GM12878 (cell line): ENCODE measurements at regions not wholly inside any gene's neighbourhood (a gene's known extent, or its start where the extent isn't known, plus 50 kb on each side); places are given as distances from the start of the nearest gene placed in this dataset.

Experiments used
- MYC ChIP-seq: IDR thresholded peaks from 2 replicates; pipeline ENCODE4 v1.6.1; 2011; ENCODE audit warnings: mild to moderate bottlenecking, low read length, moderate library complexity, inconsistent platforms; ENCODE audit not compliant: insufficient read depth, insufficient replicate concordance, insufficient read length, severe bottlenecking
- POLR2A ChIP-seq: IDR thresholded peaks from 2 replicates; pipeline ENCODE4 v1.6.1; 2011; ENCODE audit warnings: low read depth, mild to moderate bottlenecking, low read length
- REST ChIP-seq: IDR thresholded peaks from 2 replicates; pipeline ENCODE4 v1.6.1; 2012; ENCODE audit warnings: mild to moderate bottlenecking, low read depth, low read length
- SIX5 ChIP-seq: IDR thresholded peaks from 2 replicates; pipeline ENCODE4 v1.6.1; 2011; ENCODE audit warnings: mild to moderate bottlenecking, low read depth, low read length, moderate library complexity; ENCODE audit not compliant: severe bottlenecking
- TF ChIP-seq, protein P1 (sequence below): IDR thresholded peaks from 2 replicates; pipeline ENCODE4 v1.6.1; 2011; ENCODE audit warnings: mild to moderate bottlenecking, low read depth, low read length, moderate library complexity; ENCODE audit not compliant: insufficient replicate concordance
- TF ChIP-seq, protein P2 (sequence below), 3 experiments: IDR thresholded peaks in 2 of 3; conservative IDR thresholded peaks in 1 of 3; 2 replicates each; pipeline ENCODE4 v1.5.1; 2011; ENCODE audit warnings: low read depth in 3 of 3, low read length in 3 of 3, mild to moderate bottlenecking in 3 of 3, control low read depth in 2 of 3, moderate library complexity in 2 of 3, inconsistent platforms in 1 of 3, mixed read lengths in 1 of 3; ENCODE audit not compliant: control insufficient read depth in 2 of 3, insufficient read depth in 1 of 3; ENCODE audit errors: extremely low read depth in 1 of 3

- TF ChIP-seq SIX5 (no peak), POLR2A (no peak), MYC (no peak), REST (no peak)
- TF ChIP-seq, protein P1, sequence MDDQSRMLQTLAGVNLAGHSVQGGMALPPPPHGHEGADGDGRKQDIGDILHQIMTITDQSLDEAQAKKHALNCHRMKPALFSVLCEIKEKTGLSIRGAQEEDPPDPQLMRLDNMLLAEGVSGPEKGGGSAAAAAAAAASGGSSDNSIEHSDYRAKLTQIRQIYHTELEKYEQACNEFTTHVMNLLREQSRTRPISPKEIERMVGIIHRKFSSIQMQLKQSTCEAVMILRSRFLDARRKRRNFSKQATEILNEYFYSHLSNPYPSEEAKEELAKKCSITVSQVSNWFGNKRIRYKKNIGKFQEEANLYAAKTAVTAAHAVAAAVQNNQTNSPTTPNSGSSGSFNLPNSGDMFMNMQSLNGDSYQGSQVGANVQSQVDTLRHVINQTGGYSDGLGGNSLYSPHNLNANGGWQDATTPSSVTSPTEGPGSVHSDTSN, result no peak
- TF ChIP-seq, protein P2, sequence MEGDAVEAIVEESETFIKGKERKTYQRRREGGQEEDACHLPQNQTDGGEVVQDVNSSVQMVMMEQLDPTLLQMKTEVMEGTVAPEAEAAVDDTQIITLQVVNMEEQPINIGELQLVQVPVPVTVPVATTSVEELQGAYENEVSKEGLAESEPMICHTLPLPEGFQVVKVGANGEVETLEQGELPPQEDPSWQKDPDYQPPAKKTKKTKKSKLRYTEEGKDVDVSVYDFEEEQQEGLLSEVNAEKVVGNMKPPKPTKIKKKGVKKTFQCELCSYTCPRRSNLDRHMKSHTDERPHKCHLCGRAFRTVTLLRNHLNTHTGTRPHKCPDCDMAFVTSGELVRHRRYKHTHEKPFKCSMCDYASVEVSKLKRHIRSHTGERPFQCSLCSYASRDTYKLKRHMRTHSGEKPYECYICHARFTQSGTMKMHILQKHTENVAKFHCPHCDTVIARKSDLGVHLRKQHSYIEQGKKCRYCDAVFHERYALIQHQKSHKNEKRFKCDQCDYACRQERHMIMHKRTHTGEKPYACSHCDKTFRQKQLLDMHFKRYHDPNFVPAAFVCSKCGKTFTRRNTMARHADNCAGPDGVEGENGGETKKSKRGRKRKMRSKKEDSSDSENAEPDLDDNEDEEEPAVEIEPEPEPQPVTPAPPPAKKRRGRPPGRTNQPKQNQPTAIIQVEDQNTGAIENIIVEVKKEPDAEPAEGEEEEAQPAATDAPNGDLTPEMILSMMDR (IDR thresholded peaks at IDR 0.05 in 2 of 3, conservative IDR thresholded peaks at IDR 0.05 in 1 of 3; ENCODE audit: control insufficient read depth in 2 of 3, extremely low read depth in 1 of 3, insufficient read depth in 1 of 3, low read depth in 3 of 3, low read length in 3 of 3), result no peak
Measured at GRCh38 chr13:105278943-105279381, 1256.5 kb downstream of the EFNB2 start.
